RWPE1 (cell line): ENCODE measurements at regions not wholly inside any gene's neighbourhood (a gene's known extent, or its start where the extent isn't known, plus 50 kb on each side); places are given as distances from the start of the nearest gene placed in this dataset.

Source experiments
- CTCF ChIA-PET: fragments of 350-600 bp; sonication (Branson Sonifier 250); formaldehyde crosslinking; extraction: SDS; loops from one replicate; lab custom pipeline; 2021; lab: Yijun Ruan, JAX
- POLR2A ChIA-PET: fragments of 400-600 bp; formaldehyde crosslinking; extraction: SDS; loops from one replicate; lab custom pipeline; 2020; ENCODE audit warnings: antibody characterized with exemption; ENCODE audit not compliant: low non-redundant PET; lab: Yijun Ruan, JAX
- DNase-seq: peaks from one replicate; pipeline ENCODE4 v3.0.0; 2012; ENCODE audit warnings: low spot score
- H3K27ac ChIP-seq: fragments of 450-650 bp; 2 replicates; pipeline ENCODE4 v1.5.1; 2017
- CTCF ChIP-seq: fragments of 450-650 bp; conservative IDR thresholded peaks from 2 replicates; pipeline ENCODE4 v1.5.1; 2017; ENCODE audit warnings: low read depth, mild to moderate bottlenecking

- no peak for DNase-seq
- CTCF ChIA-PET = no interaction called here
- no peak overlapping the region for H3K27ac ChIP-seq
- POLR2A ChIA-PET = no interaction called here
- no peak for TF ChIP-seq CTCF
These were observed 195.3 kb downstream of the QDPR start for GRCh38 chr4:17316566-17316965.

DNA sequence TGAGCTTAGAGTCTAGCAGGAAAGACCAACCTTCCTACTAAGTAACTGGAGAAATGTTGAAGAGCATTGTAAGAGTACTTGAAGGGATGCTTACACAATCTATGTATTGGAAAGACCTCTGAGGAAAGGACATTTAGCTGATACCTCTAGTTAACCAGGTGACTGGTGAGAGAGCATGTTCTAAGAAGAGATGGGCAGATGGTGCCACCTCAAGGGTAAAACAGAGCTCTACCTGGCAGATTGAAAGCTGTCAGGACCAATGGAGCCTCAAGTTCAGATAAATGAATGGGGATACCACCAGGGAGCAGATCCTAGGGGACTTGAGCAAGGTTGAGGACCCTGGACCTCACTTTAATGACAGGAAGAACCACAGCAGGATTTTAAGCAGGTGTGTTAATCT lies 196.4 kb downstream of the QDPR start:
- ChIA-PET CTCF (interaction anchor here (0.7 kb wide), 1 partner anchor 9 kb away, joined by 4 read pairs; no protein-coding TSS in a partner anchor), POLR2A (no interaction called here)
- no peak for TF ChIP-seq CTCF
- no peak for DNase-seq
- no peak overlapping the region for H3K27ac ChIP-seq

GRCh38 chr4:17313194-17313593 lies 198.7 kb downstream of the QDPR start:
- no peak for TF ChIP-seq CTCF
- POLR2A ChIA-PET = no interaction called here
- CTCF ChIA-PET = no interaction called here
- no peak overlapping the region for H3K27ac ChIP-seq
- no peak for DNase-seq

DNA sequence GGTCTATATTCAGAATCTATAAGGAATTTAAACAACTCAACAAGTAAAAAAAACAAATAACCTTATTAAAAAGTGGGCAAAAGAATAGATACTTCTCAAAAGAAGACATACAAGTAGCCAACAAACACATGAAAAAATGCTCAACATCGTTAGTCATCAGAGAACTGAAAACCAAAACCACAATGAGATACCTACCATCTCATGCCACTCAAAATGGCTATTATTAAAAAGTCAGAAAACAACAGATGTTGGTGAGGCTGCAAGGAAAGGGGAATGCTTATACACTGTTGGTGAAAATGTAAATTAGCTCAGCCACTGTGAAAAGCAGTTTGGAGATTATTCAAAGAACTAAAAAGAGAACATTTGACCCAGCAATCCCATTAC lies 201.6 kb downstream of the QDPR start:
- ChIA-PET POLR2A (no interaction called here), CTCF (no interaction called here)
- H3K27ac ChIP-seq = no peak overlapping the region
- no peak for TF ChIP-seq CTCF
- DNase-seq = no peak

- DNase-seq = no peak
- no peak for TF ChIP-seq CTCF
- POLR2A ChIA-PET = no interaction called here
- CTCF ChIA-PET = no interaction called here
- H3K27ac ChIP-seq = no peak overlapping the region
These were observed 202.2 kb downstream of the QDPR start for GRCh38 chr4:17309567-17310268.

DNA sequence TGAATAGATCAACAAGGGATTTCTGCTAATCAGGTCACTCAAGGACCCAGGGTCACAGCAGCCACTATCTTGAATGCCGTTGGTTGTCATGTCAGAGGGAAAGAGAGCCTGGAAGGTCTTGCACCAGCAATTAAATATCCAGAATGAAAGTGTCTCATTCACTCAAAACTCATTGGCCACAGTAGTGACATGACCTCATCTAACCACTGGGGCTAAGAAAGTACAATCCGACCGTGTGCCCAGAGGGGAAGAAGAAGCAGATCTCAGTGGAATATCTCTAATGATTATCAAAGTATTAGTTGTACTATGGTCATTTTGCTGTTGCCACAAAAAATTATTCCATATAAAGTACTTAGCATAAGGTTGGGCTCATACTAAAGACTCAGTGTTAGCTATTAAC lies 210.0 kb downstream of the QDPR start:
- CTCF ChIA-PET = no interaction called here
- no peak for TF ChIP-seq CTCF
- no peak overlapping the region for H3K27ac ChIP-seq
- POLR2A ChIA-PET = no interaction called here
- no peak for DNase-seq
